ENCODE measurements at regions not wholly inside any gene's neighbourhood (a gene's known extent, or its start where the extent isn't known, plus 50 kb on each side); places are given as distances from the start of the nearest gene placed in this dataset.
A peak's percentile ranks its signal among the peaks of the same experiment; 100 is the strongest.

- ChIA-PET POLR2A (ENCODE audit: low non-redundant PET) (no interaction called here), CTCF (no interaction called here)
- peak overlapping the region; percentile 2 for H3K27ac ChIP-seq (ENCODE audit: low read depth, low read length, poor library complexity, severe bottlenecking)
- H3K4me1 ChIP-seq (ENCODE audit: insufficient read depth, low read length, poor library complexity, severe bottlenecking), result peaks cover 24% of the 10 kb centered on the region
- DNase-seq (ENCODE audit: low spot score), result no peak
- TF ChIP-seq EZH2 (IDR thresholded peaks at IDR 0.05; ENCODE audit: borderline replicate concordance, low read depth, low read length, poor library complexity, severe bottlenecking), result no peak
- no peak for TF ChIP-seq CTCF (conservative IDR thresholded peaks at IDR 0.05; ENCODE audit: low read depth, low read length)
- H3K9me3 ChIP-seq (ENCODE audit: low read depth, low read length, poor library complexity, severe bottlenecking), result no peaks in the 10 kb centered on the region
- H3K36me3 ChIP-seq (ENCODE audit: insufficient read depth, low read length, poor library complexity, severe bottlenecking), result no peaks in the 10 kb centered on the region
- intact Hi-C loops (cut with micrococcal nuclease; ENCODE audit: unreplicated experiment), result loop anchor here (5.0 kb wide), 1 partner anchor 110 kb away; no protein-coding TSS in a partner anchor
- BruUV-seq (replicated peaks), result no TSS peak
- no peak overlapping the region for H3K4me3 ChIP-seq (ENCODE audit: low read depth, low read length, poor library complexity, severe bottlenecking)
- no peaks in the 10 kb centered on the region for H3K27me3 ChIP-seq (replicated peaks; ENCODE audit: insufficient read depth, low read depth, low read length, poor library complexity)
Measured at GRCh38 chr12:85422762-85423161, 142.7 kb downstream of the ALX1 start.

- peaks cover 24% of the 10 kb centered on the region for H3K4me1 ChIP-seq (ENCODE audit: insufficient read depth, low read length, poor library complexity, severe bottlenecking)
- POLR2A ChIA-PET (ENCODE audit: low non-redundant PET), result no interaction called here
- no peaks in the 10 kb centered on the region for H3K36me3 ChIP-seq (ENCODE audit: insufficient read depth, low read length, poor library complexity, severe bottlenecking)
- H3K27me3 ChIP-seq (replicated peaks; ENCODE audit: insufficient read depth, low read depth, low read length, poor library complexity), result no peaks in the 10 kb centered on the region
- TF ChIP-seq EZH2 (IDR thresholded peaks at IDR 0.05; ENCODE audit: borderline replicate concordance, low read depth, low read length, poor library complexity, severe bottlenecking) (no peak), CTCF (conservative IDR thresholded peaks at IDR 0.05; ENCODE audit: low read depth, low read length) (no peak)
- no peak overlapping the region for H3K4me3 ChIP-seq (ENCODE audit: low read depth, low read length, poor library complexity, severe bottlenecking)
- no peak overlapping the region for H3K27ac ChIP-seq (ENCODE audit: low read depth, low read length, poor library complexity, severe bottlenecking)
- CTCF ChIA-PET, result interaction anchor here (1.6 kb wide), 1 partner anchor 113 kb away, joined by 5 read pairs; no protein-coding TSS in a partner anchor
- no TSS peak for BruUV-seq (replicated peaks)
- DNase-seq (ENCODE audit: low spot score), result no peak
- no peaks in the 10 kb centered on the region for H3K9me3 ChIP-seq (ENCODE audit: low read depth, low read length, poor library complexity, severe bottlenecking)
- intact Hi-C loops (cut with micrococcal nuclease; ENCODE audit: unreplicated experiment), result loop anchor here (2.0 to 5.0 kb wide), 2 partner anchors 112 to 497 kb away; no protein-coding TSS in a partner anchor
Measured at GRCh38 chr12:85423947-85424346, 143.9 kb downstream of the ALX1 start.

- Histone ChIP-seq H3K4me1 (ENCODE audit: insufficient read depth, low read length, poor library complexity, severe bottlenecking) (peaks cover 24% of the 10 kb centered on the region), H3K27ac (ENCODE audit: low read depth, low read length, poor library complexity, severe bottlenecking) (no peak overlapping the region), H3K36me3 (ENCODE audit: insufficient read depth, low read length, poor library complexity, severe bottlenecking) (no peaks in the 10 kb centered on the region), H3K4me3 (ENCODE audit: low read depth, low read length, poor library complexity, severe bottlenecking) (no peak overlapping the region), H3K27me3 (replicated peaks; ENCODE audit: insufficient read depth, low read depth, low read length, poor library complexity) (no peaks in the 10 kb centered on the region), H3K9me3 (ENCODE audit: low read depth, low read length, poor library complexity, severe bottlenecking) (no peaks in the 10 kb centered on the region)
- TF ChIP-seq CTCF (conservative IDR thresholded peaks at IDR 0.05; ENCODE audit: low read depth, low read length) (peak; percentile 84), EZH2 (IDR thresholded peaks at IDR 0.05; ENCODE audit: borderline replicate concordance, low read depth, low read length, poor library complexity, severe bottlenecking) (no peak)
- BruUV-seq (replicated peaks), result no TSS peak
- POLR2A ChIA-PET (ENCODE audit: low non-redundant PET), result interaction anchor here (0.6 kb wide), 1 partner anchor 236 kb away, joined by 3 read pairs; no protein-coding TSS in a partner anchor
- CTCF ChIA-PET, result interaction anchor here (0.6 to 1.6 kb wide), 11 partner anchors 17 to 687 kb away, joined by 3 to 5 read pairs (median 3); no protein-coding TSS in a partner anchor
- intact Hi-C loops (cut with micrococcal nuclease; ENCODE audit: unreplicated experiment), result loop anchor here (2.0 to 5.0 kb wide), 2 partner anchors 112 to 496 kb away; no protein-coding TSS in a partner anchor
- DNase-seq (ENCODE audit: low spot score), result peak; percentile 88
Measured at GRCh38 chr12:85424581-85425348, 144.7 kb downstream of the ALX1 start.

Measured in A673 (cell line).